NB4 (cell line): ENCODE measurements at regions not wholly inside any gene's neighbourhood (a gene's known extent, or its start where the extent isn't known, plus 50 kb on each side); places are given as distances from the start of the nearest gene placed in this dataset.

ENCODE experiments used
- CTCF ChIP-seq: IDR thresholded peaks from one replicate; pipeline ENCODE4 v1.5.1; 2012; ENCODE audit warnings: low read depth, low read length
- POLR2A ChIP-seq: IDR thresholded peaks from 2 replicates; pipeline ENCODE4 v1.6.1; 2011; ENCODE audit warnings: mild to moderate bottlenecking; ENCODE audit not compliant: insufficient read length; ENCODE audit errors: extremely low read depth

- TF ChIP-seq CTCF = no peak
- TF ChIP-seq POLR2A = no peak
Observed at GRCh38 chr7:156478486-156478885, 162.1 kb upstream of the RNF32 start.
